ENCODE measurements at regions not wholly inside any gene's neighbourhood (a gene's known extent, or its start where the extent isn't known, plus 50 kb on each side); places are given as distances from the start of the nearest gene placed in this dataset.

- peaks cover 2% of the 10 kb centered on the region for H3K27me3 Mint-ChIP-seq (ENCODE audit: unreplicated experiment)
- no peak overlapping the region for H3K4me3 Mint-ChIP-seq (ENCODE audit: unreplicated experiment)
- no peak for DNase-seq (ENCODE audit: low spot score)
- H3K9me3 Mint-ChIP-seq (ENCODE audit: unreplicated experiment): no peaks in the 10 kb centered on the region
- H3K27ac Mint-ChIP-seq (ENCODE audit: unreplicated experiment): no peak overlapping the region
- no peak for TF ChIP-seq CTCF (IDR thresholded peaks at IDR 0.05; ENCODE audit: unreplicated experiment)
- H3K36me3 Mint-ChIP-seq (ENCODE audit: low read depth, unreplicated experiment): no peaks in the 10 kb centered on the region
- no peaks in the 10 kb centered on the region for H3K4me1 Mint-ChIP-seq (ENCODE audit: unreplicated experiment)
Measured at GRCh38 chr16:86978445-86979030, 338.7 kb downstream of the C16orf95 start.

GRCh38 chr16:86979061-86979460 lies 338.1 kb downstream of the C16orf95 start:
- DNase-seq (ENCODE audit: low spot score): no peak

GRCh38 chr16:86979984-86980553 lies 337.1 kb downstream of the C16orf95 start:
- no peak overlapping the region for H3K27ac Mint-ChIP-seq (ENCODE audit: unreplicated experiment)
- DNase-seq (ENCODE audit: low spot score): no peak
- no peaks in the 10 kb centered on the region for H3K4me1 Mint-ChIP-seq (ENCODE audit: unreplicated experiment)
- no peaks in the 10 kb centered on the region for H3K9me3 Mint-ChIP-seq (ENCODE audit: unreplicated experiment)
- no peak overlapping the region for H3K4me3 Mint-ChIP-seq (ENCODE audit: unreplicated experiment)
- H3K27me3 Mint-ChIP-seq (ENCODE audit: unreplicated experiment): peaks cover 2% of the 10 kb centered on the region
- H3K36me3 Mint-ChIP-seq (ENCODE audit: low read depth, unreplicated experiment): no peaks in the 10 kb centered on the region
- no peak for TF ChIP-seq CTCF (IDR thresholded peaks at IDR 0.05; ENCODE audit: unreplicated experiment)

More at GRCh38 chr16:86979061-86979460, 338.1 kb downstream of the C16orf95 start:
- no peak for TF ChIP-seq CTCF (IDR thresholded peaks at IDR 0.05; ENCODE audit: unreplicated experiment)
- Mint-ChIP-seq H3K27me3 (ENCODE audit: unreplicated experiment) (peaks cover 2% of the 10 kb centered on the region), H3K36me3 (ENCODE audit: low read depth, unreplicated experiment) (no peaks in the 10 kb centered on the region), H3K9me3 (ENCODE audit: unreplicated experiment) (no peaks in the 10 kb centered on the region), H3K27ac (ENCODE audit: unreplicated experiment) (no peak overlapping the region), H3K4me1 (ENCODE audit: unreplicated experiment) (no peaks in the 10 kb centered on the region), H3K4me3 (ENCODE audit: unreplicated experiment) (no peak overlapping the region)

- Mint-ChIP-seq H3K4me1 (ENCODE audit: unreplicated experiment) (no peaks in the 10 kb centered on the region), H3K9me3 (ENCODE audit: unreplicated experiment) (no peaks in the 10 kb centered on the region), H3K27ac (ENCODE audit: unreplicated experiment) (no peak overlapping the region), H3K36me3 (ENCODE audit: low read depth, unreplicated experiment) (no peaks in the 10 kb centered on the region), H3K27me3 (ENCODE audit: unreplicated experiment) (peaks cover 2% of the 10 kb centered on the region), H3K4me3 (ENCODE audit: unreplicated experiment) (no peak overlapping the region)
- DNase-seq (ENCODE audit: low spot score): no peak
- no peak for TF ChIP-seq CTCF (IDR thresholded peaks at IDR 0.05; ENCODE audit: unreplicated experiment)
Measured at GRCh38 chr16:86980644-86981043, 336.5 kb downstream of the C16orf95 start.

- TF ChIP-seq CTCF (IDR thresholded peaks at IDR 0.05; ENCODE audit: unreplicated experiment): no peak
- no peak for DNase-seq (ENCODE audit: low spot score)
- no peaks in the 10 kb centered on the region for H3K9me3 Mint-ChIP-seq (ENCODE audit: unreplicated experiment)
- no peak overlapping the region for H3K4me3 Mint-ChIP-seq (ENCODE audit: unreplicated experiment)
- H3K27me3 Mint-ChIP-seq (ENCODE audit: unreplicated experiment): peaks cover 2% of the 10 kb centered on the region
- no peak overlapping the region for H3K27ac Mint-ChIP-seq (ENCODE audit: unreplicated experiment)
- peaks cover under 1% of the 10 kb centered on the region for H3K36me3 Mint-ChIP-seq (ENCODE audit: low read depth, unreplicated experiment)
- H3K4me1 Mint-ChIP-seq (ENCODE audit: unreplicated experiment): no peaks in the 10 kb centered on the region
Measured at GRCh38 chr16:86982347-86982596, 334.9 kb downstream of the C16orf95 start.

Measured in endothelial cell (in vitro differentiated cells).